Muscle layer of duodenum (tissue), 2 donors: ENCODE measurements at regions not wholly inside any gene's neighbourhood (a gene's known extent, or its start where the extent isn't known, plus 50 kb on each side); places are given as distances from the start of the nearest gene placed in this dataset.

Experiments used
- H3K27ac ChIP-seq: one replicate; pipeline ENCODE4 v1.7.0; 2013; ENCODE audit warnings: mild to moderate bottlenecking, low read length
- H3K27me3 ChIP-seq: one replicate; pipeline ENCODE4 v1.7.0; 2013; ENCODE audit warnings: low read depth, mild to moderate bottlenecking, control low read depth, low read length
- H3K36me3 ChIP-seq, 2 donors: one replicate each; pipeline ENCODE4 v1.7.0; 2013; ENCODE audit warnings: low read length in 2 of 2, control low read depth in 1 of 2, mild to moderate bottlenecking in 1 of 2; ENCODE audit not compliant: insufficient read depth in 2 of 2, control insufficient read depth in 1 of 2
- H3K4me1 ChIP-seq, 2 donors: one replicate each; pipeline ENCODE4 v1.7.0; 2013; ENCODE audit warnings: low read length in 2 of 2, mild to moderate bottlenecking in 2 of 2, control low read depth in 1 of 2, moderate library complexity in 1 of 2; ENCODE audit not compliant: insufficient read depth in 2 of 2, control insufficient read depth in 1 of 2
- H3K4me3 ChIP-seq, 2 donors: one replicate each; pipeline ENCODE4 v1.7.0; 2013; ENCODE audit warnings: low read length in 2 of 2, low read depth in 1 of 2, mild to moderate bottlenecking in 1 of 2
- H3K9me3 ChIP-seq, 2 donors: one replicate each; pipeline ENCODE4 v1.7.0; 2013; ENCODE audit warnings: low read length in 2 of 2, control low read depth in 1 of 2, mild to moderate bottlenecking in 1 of 2; ENCODE audit not compliant: control insufficient read depth in 1 of 2
- donor health status: healthy.

GRCh38 chr7:112853422-112853821, 63.2 kb upstream of the TMEM168 start:
- no peaks in the 10 kb centered on the region for H3K4me1 ChIP-seq
- no peaks in the 10 kb centered on the region for H3K9me3 ChIP-seq
- H3K4me3 ChIP-seq = no peak overlapping the region
- H3K27ac ChIP-seq = no peak overlapping the region
- no peaks in the 10 kb centered on the region for H3K27me3 ChIP-seq
- H3K36me3 ChIP-seq = no peaks in the 10 kb centered on the region

GRCh38 chr7:112843151-112843550, 53.0 kb upstream of the TMEM168 start:
- H3K4me3 ChIP-seq = no peak overlapping the region
- H3K9me3 ChIP-seq = no peaks in the 10 kb centered on the region
- H3K4me1 ChIP-seq = no peaks in the 10 kb centered on the region
- no peaks in the 10 kb centered on the region for H3K36me3 ChIP-seq
- H3K27me3 ChIP-seq = no peaks in the 10 kb centered on the region
- no peak overlapping the region for H3K27ac ChIP-seq
